ENCODE measurements at regions not wholly inside any gene's neighbourhood (a gene's known extent, or its start where the extent isn't known, plus 50 kb on each side); places are given as distances from the start of the nearest gene placed in this dataset.

- no peak for TF ChIP-seq ZNF23 (tag by site-specific recombination; IDR thresholded peaks at IDR 0.05; ENCODE audit: borderline replicate concordance)
- no peak for TF ChIP-seq CTCF (tag by site-specific recombination; IDR thresholded peaks at IDR 0.05)
- no peak for TF ChIP-seq ZNF600 (tag by site-specific recombination; IDR thresholded peaks at IDR 0.05)
Measured at GRCh38 chr9:95572381-95573151, 55.8 kb upstream of the PTCH1 start.
